ENCODE measurements at regions not wholly inside any gene's neighbourhood (a gene's known extent, or its start where the extent isn't known, plus 50 kb on each side); places are given as distances from the start of the nearest gene placed in this dataset.

DNA sequence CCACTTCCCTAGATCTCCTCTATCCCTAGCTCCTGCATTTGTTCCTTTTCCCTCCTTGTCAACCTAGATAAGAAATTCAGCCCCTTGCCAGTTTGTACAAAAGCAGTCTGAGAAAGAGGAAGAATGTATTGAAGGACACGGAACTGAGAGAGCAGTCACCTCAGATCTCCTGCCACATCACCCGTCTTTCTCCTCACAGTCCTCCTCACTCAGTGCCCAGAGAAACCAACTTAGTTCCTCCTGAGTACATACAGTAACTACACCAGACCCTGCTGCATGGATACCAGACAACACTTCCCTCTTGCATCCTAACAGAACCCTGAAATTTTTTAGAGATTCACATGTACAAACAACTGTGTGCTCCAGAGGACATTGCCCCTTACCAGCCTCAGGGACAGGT, 563.6 kb upstream of the ADAMTS9 start:
- TF ChIP-seq, protein P1, sequence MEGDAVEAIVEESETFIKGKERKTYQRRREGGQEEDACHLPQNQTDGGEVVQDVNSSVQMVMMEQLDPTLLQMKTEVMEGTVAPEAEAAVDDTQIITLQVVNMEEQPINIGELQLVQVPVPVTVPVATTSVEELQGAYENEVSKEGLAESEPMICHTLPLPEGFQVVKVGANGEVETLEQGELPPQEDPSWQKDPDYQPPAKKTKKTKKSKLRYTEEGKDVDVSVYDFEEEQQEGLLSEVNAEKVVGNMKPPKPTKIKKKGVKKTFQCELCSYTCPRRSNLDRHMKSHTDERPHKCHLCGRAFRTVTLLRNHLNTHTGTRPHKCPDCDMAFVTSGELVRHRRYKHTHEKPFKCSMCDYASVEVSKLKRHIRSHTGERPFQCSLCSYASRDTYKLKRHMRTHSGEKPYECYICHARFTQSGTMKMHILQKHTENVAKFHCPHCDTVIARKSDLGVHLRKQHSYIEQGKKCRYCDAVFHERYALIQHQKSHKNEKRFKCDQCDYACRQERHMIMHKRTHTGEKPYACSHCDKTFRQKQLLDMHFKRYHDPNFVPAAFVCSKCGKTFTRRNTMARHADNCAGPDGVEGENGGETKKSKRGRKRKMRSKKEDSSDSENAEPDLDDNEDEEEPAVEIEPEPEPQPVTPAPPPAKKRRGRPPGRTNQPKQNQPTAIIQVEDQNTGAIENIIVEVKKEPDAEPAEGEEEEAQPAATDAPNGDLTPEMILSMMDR (IDR thresholded peaks at IDR 0.05; ENCODE audit: insufficient read depth, low read depth, low read length): no peak
- TF ChIP-seq EZH2 (IDR thresholded peaks at IDR 0.05; ENCODE audit: insufficient read depth, low read length): no peak
